Astrocyte of the hippocampus (primary cell): ENCODE measurements at regions not wholly inside any gene's neighbourhood (a gene's known extent, or its start where the extent isn't known, plus 50 kb on each side); places are given as distances from the start of the nearest gene placed in this dataset.
"Not testable (repeated sequence)": the region's sequence is repeated elsewhere in the genome, so short reads cannot be mapped to it uniquely, and the experiment has no call there.

Experiments used
- DNase-seq: peaks from one replicate; pipeline ENCODE4 v3.0.0; 2011; ENCODE audit warnings: low read depth, low spot score

DNA sequence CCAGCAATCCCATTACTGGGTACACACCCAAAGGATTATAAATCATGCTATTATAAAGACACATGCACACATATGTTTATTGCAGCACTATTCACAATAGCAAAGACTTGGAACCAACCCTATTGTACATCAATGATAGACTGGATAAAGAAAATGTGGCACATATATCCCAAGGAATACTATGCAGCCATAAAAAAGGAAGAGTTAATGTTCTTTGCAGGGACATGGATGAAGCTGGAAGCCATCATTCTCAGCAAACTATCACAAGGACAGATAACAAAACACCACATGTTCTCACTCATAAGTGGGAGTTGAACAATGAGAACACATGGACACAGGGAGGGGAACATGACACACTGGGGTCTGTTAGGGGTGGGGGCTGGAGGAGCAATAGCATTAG is 177.2 kb upstream of the TBX18 start:
- not testable (repeated sequence) for DNase-seq

- DNase-seq = no peak
These were observed 164.8 kb upstream of the TBX18 start for GRCh38 chr6:84929212-84929611.

- no peak for DNase-seq
These were observed 163.2 kb upstream of the TBX18 start for GRCh38 chr6:84927551-84927950.

- no peak for DNase-seq
These were observed 162.1 kb upstream of the TBX18 start for GRCh38 chr6:84926189-84927155.

DNA sequence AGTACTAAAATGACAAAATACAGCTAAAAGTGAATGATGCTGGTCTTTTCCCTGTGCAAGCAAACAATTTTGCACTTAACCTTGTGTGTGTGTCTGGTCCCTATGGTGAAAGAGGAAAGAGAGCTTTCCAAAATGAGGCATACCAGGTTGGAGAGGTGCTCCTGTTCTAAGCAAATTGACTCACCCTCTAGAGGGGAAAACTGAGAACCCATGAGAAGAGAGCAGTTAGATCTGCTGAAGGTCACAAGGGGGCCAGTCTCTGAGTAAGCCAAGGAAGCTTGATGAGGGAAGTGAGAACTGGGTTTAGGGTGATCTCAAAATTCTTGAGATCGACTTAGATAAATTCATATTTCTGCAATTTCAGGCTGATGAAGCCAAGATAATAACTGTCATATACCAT is 157.5 kb upstream of the TBX18 start:
- DNase-seq = no peak

DNA sequence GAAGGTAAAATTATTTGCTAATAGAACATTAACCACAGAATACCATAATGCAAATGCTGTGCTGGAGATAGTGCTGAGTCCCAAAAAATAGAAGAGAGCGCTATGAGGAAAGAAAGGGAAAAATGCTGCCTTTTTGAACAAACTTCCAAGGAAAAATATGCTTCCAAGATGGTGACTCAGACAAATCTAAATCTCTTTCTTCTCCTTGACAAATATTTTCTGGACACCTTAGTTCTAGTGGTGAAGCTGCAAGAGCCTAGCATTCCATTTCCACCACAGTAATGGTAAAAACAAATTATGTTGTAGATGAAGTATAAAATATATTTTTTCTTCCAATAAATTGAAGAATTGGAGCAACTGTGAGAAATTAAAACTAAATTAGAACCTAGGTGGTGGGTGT is 155.6 kb upstream of the TBX18 start:
- DNase-seq = peak; percentile 16

- no peak for DNase-seq
These were observed 152.3 kb upstream of the TBX18 start for GRCh38 chr6:84916704-84917103.

GRCh38 chr6:84912472-84913322 is 148.3 kb upstream of the TBX18 start:
- DNase-seq = no peak

- DNase-seq = no peak
These were observed 146.7 kb upstream of the TBX18 start for GRCh38 chr6:84910906-84911607.

GRCh38 chr6:84908304-84908904 is 144.0 kb upstream of the TBX18 start:
- no peak for DNase-seq

DNA sequence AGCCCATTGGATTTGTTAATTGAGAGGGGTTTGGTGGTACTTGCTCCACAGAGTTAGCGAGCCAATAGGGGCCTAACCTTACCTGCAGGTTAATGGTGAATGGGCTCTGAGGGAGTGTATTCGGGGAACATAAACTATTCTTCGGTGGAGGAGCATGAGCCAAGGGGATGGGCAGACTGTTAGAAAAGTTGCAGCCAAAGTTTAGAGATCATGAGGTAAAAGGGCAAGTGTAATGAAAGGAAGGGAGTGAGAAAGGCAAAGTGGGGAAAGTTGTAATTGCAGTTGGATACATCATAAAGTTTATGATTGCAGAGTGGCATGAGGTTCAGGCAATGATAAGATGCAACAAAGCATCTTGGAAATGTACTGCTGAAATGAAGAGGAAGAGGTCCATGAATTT is 142.1 kb upstream of the TBX18 start:
- DNase-seq = no peak

DNA sequence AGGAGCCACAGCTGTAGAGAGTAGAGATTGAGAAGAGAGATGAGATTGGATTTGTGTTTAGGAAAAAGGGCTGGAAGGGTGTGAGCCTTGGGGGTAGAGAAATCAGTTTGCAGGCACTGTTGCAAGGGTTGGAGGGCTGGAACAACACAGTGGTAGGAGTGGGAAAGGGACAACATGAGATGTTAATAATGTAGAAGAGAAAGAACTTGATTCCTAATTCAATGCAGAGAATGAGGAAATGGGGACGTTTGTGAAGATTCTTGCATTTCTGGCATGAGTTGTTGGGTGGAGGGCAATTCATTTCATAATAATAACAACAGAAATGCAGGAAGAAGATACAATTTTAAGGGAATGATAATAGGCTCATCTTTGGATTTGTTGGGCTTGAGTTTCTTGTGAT is 141.4 kb upstream of the TBX18 start:
- DNase-seq = no peak

DNA sequence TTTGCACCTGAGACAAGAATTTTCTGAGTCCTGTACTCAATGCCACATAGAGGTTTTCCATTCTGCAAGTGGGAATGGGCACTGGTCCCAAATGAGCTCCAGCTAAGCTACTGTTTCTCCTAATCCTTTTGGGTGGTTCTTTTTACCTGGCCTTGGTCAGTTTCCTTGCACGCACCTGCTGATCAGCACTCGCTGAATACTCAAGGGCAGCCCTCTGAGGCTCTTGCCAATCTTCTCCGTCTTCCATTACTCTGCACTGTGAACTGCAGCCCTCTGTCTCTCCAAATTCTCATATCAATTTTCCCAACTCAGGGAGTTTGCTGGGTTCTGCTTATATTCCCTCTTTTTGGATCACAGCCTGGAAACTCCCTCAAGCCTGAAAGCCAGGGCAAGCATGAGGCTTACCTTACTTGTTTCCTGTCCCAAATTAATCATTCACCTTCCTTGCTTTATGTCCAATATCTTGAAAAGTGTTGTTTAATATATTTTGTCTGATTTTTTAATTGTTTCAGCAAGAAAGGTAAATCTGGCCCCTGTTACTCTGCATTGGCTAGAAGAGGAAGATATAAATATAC is 138.0 kb upstream of the TBX18 start:
- DNase-seq = no peak

- peak; percentile 16 for DNase-seq
These were observed 133.7 kb upstream of the TBX18 start for GRCh38 chr6:84897988-84898594.

DNA sequence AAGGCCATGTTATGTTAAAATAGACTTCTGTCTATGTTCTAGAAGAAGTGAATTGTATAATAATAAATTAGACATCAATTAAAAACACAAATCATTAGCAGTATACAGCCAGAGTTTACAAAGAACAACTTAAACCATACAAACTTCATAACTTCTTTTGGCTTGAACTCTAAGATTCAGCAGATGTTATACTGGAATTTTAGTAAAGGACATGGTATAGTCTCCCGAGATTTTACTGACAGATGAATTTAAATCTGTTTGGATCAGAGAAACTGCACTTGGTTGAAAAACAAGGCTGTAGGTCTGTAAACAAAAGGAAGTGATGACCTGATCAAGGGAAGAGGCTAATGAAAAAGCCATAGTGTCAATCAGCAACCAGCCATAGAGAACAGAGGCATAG is 132.6 kb upstream of the TBX18 start:
- DNase-seq = no peak

DNA sequence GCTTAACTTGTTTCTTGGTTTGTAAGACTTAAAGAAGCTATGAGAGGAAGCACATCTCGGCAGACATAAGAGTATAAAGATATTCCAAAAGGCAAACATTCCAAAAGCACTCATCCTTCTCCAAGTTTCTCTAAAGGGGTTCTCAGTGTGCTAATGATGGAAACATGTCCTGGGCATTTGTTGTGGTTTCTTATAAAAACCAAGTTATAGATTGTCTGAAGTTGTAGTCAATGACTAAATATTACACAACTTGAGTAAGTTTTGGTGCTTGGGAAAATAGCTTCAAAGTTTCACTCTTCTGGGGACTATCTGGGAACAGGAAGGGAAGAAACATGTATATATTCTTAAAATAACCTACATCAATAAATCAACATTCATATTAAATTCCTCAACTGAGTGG is 128.3 kb upstream of the TBX18 start:
- peak; percentile 6 for DNase-seq

GRCh38 chr6:84882768-84883766 is 118.7 kb upstream of the TBX18 start:
- peak; percentile 67 for DNase-seq

DNA sequence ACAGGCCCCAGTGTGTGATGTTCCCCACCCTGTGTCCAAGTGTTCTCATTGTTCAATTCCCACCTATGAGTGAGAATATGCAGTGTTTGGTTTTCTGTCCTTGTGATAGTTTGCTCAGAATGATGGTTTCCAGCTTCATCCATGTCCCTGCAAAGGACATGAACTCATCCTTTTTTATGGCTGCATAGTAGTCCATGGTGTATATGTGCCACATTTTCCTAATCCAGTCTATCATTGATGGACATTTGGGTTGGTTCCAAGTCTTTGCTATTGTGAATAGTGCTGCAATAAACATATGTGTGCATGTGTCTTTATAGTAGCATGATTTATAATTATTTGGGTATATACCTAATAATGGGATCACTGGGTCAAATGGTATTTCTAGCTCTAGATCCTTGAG is 115.0 kb upstream of the TBX18 start:
- DNase-seq = not testable (repeated sequence)

- DNase-seq = no peak
These were observed 113.3 kb upstream of the TBX18 start for GRCh38 chr6:84877515-84878210.
